GM18520 (cell line): ENCODE measurements at regions not wholly inside any gene's neighbourhood (a gene's known extent, or its start where the extent isn't known, plus 50 kb on each side); places are given as distances from the start of the nearest gene placed in this dataset.

Experiments
- ATAC-seq: cut with Tn5 transposase; IDR thresholded peaks from one replicate; pipeline ENCODE4 v1.9.1; 2021; ENCODE audit not compliant: unreplicated experiment

DNA sequence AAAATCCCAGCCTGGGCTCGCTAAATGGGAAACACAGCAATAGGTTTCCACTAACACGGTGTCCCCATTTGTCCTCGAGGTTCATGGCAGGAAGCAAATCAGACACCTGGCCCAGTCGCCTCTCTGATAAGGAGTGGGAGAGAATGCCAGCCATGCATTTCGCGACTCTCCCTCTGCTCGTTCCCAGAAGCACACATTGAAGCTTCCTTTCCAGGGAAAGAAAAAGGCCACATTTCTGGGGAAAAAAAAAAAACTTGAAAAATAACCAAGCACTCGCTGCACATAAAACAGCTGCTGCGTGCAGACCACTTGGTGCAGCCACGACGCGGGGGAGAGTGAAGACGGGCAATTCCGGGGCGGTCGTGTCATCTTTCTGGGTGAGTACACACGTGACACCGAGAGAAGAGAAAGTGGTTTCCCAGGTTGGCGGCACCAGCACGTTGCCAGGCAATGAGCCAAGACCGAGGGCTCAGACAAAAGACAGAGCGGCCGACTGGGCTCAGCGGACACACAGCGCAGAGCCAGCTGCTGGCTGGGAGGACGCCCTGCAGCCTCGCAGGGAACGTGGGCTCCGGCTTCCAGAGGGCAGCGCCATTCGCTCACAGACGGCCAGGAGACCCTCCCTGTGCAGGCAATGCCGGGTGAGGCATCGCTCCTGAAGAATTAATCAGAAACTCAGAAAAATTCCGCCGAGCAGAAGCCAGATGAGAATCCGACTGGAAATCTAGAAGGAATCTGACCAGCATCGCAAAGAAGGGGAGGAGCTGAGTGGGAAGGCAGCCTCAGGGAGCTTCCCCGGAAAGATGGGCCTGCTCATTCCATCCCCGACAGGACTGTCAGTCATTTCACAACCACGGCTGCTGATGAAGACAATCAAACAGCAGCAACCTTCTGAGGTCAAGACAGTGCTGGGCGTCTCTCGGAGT is 83.2 kb upstream of the IRS2 start:
- no peak for ATAC-seq

DNA sequence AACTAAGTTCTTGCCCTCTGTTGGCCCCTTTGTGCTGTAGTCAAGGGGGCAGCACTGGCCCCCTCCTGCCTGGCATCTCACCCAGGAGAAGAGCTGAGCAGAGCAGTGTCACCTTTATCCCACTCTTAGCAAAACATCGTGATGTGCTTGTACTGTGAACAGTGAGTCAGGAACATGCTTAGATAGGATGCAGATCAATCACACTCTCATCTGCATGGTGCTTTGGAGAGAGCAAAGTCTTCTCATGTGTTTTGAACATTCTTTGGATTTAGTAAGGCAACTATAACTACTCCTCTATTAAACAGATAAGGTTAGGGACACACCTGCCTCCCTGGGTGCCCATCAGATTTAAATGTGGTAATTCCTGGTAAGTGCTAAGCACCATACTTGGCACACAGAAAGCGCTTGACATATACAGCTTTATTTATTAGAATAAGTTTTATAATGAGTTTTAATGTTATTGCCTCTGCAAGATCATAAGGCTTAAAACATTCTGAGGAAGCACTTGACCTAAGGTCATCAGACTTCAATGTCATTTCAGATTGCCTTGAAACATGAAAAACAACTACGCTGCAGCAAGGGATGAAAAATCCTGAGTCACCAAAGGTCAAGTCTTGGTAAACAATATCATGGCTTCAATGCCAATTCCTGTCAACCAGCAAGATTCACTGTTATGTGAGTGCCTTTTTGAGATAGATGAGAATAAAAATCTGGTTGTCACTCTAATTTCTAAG is 82.4 kb upstream of the IRS2 start:
- ATAC-seq, result no peak

DNA sequence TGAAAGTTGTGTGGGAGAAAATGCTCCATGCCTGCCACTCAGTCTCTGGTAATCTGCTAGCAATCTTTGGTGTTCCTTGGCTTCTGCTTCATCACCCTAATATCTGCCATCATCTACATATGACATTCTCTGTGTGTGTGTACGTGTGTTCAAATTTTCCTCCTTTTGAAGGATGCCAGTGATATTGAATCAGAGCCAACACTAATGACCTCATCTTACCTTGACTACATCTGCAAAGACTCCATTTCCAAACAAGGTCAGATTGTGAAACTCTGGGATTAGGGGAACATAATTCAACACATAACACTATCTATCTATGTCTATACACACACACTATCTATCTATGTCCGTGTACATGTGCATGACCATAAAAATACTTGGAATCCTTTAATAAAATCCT is 81.4 kb upstream of the IRS2 start:
- no peak for ATAC-seq

DNA sequence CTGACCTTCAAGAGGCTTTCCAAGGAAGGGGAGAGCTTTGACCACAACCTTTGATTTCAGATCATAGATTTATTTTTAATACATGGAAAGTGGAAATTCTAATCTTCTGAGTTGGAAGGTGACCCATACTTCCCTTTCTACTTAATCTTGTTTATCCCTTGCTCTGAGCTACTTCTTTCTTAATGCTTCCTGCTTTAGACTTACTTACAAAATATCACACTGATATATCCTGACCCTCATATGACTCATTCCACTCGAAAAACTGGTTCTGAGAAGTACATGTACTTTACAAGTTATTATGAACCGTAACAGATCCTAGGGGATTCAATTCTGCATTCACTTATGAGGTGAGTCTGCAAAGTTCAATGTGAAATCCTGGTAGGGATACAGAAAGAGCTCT is 76.2 kb upstream of the IRS2 start:
- no peak for ATAC-seq

DNA sequence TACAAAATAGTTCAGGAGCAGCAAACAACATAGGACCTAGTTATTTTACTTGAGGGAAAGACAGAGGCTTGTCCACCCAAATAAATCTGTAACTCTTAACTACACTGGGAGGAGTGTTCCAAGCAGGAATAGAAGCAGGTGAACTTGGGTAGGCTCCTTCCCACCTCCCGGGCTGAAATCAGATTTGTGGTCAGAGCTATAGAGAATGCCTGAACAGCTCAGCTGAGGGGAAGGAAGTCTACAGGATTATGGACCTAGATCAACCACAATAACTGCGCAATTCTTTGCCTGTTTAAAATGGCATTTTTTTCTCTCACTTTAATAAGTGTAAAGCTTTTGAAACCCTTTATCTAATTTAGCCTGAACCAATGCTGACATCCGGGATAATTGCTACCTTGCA is 73.5 kb upstream of the IRS2 start:
- ATAC-seq, result no peak

DNA sequence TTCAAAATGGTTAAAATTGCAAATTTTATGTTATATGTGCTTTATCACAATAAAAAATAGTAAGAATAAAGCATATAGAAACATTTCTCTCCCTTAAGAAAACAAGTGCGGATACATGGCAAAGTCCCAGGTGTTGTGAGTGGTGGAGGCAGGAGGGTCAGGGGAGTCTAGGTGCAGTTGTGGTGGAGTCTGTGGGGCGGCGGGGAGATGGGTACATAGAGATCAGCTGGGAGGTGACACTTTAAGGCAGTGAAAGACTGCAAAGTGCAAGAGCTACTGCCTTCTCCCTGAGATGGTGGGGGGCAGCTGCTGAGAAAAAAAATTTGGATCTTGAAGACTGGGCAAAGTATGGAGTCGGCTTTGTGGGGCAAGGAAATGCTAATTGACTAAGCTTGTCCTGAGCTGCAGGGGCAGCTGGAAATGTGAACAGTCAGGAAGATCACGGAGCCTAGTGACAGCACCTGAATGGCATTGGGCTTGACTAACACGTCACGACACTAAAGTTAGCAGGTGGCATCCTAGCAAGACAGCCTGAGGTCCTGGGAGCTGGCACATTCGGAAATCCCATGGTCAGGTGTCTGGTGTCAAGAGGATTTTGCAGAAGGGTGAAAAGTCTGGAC is 72.9 kb upstream of the IRS2 start:
- no peak for ATAC-seq

DNA sequence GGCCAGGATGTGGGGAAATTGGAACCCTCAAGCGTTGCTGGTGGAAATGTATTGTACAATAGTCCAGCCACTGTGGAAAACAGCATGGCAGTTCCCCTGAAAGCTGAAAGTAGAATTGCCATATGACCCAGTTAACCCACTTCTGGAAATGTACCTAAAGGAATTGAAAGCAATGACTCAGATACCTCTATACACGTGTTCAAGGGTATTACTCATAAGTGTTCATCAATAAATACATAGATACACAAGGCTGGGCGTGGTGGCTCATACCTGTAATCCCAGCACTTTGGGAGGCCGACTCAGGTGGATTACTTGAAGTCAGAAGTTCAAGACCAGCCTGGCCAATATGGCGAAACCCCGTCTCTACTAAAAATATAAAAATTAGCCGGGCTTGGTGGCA is 71.9 kb upstream of the IRS2 start:
- ATAC-seq, result no peak

DNA sequence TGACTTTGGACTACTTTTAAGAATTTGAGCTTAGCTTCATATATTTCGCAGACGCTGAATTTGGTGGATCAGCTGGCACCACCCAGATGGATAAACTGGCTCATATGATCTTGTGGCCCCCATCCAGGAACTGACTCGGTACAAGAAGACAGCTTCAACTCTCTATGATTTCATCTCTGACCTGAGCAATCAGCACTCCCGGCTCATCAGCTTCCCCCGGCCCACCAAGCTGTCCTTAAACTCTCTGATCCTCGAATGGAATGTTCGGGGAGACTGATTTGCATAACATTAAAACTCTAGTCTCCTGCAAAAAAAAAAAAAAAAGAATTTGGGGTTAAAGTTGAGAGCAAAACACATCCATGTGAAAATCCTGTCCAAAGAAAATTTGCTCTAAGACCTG is 71.4 kb upstream of the IRS2 start:
- ATAC-seq, result no peak

DNA sequence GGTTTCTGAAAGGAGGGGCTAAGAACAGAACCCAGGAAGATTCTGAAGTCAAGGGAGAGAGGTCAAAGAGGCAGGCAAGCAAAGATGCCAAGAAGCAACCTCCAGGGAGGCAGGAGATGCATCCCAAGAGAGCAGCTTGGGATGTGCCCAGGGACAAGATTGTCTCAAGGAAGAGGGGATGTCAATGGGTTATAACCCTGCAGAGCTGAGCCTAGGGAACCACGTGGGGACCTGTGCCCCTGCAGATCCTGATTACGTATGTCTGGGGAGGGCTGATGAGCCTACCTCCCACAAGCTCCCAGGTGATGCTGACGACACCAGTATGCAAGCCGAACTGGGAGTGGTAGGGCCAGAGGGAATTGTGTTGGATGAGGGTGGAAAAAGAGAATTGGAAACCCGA is 70.9 kb upstream of the IRS2 start:
- ATAC-seq, result no peak

DNA sequence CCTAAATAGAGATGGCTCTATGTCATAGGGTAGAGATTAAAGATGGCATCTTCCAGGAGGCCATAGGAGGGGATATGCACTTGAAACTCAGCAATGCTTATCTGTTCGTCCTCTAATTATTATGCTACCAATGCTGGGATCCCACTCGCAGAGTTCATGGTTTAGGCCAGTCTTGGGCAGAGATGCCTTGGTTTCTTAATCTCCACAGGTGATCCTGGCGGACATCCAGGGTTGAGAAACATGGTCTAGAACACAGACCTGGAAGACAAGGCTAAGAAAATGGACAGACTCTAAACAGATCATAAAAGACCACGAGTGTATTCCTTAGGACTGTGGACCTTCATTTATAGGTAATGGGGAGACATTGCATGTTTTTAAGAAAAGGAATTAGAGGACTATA is 70.0 kb upstream of the IRS2 start:
- ATAC-seq, result no peak

DNA sequence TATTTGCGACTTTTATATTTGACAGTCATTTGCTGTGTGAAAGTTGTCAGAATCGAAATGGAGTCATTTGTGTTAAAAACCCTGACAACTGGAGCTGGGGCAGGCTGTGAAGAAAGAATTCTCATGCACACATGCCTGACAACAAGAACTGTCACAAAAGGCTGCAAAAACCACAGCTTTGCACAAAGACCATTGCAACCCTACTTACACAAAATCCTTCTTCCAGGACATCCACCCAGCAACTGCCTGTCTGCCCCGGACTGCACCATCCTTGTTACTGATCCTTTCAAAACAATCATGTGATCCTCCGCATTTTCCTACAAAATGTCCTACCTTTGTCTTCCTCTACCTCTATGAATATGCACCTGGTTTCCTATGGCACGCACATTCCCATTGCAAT is 66.8 kb upstream of the IRS2 start:
- no peak for ATAC-seq

DNA sequence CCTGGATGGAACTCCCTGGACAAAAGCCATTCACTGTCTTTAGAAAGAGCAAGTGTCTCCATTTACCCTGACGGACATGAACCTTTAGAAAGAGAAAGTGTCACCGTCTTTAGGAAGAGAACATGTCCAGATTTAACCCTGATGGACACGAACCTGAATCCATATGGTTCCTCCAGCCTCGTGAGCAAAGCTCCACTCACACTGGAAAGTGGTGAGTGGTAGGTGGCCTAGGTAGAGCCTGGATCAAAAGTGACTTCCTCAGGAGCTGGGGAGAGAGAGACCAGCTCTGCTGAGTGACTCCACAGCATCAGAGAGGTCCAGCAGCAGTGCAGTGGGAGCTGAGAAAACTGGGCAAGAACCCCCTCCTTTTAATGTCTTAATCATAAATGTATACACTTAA is 59.8 kb upstream of the IRS2 start:
- ATAC-seq, result no peak

DNA sequence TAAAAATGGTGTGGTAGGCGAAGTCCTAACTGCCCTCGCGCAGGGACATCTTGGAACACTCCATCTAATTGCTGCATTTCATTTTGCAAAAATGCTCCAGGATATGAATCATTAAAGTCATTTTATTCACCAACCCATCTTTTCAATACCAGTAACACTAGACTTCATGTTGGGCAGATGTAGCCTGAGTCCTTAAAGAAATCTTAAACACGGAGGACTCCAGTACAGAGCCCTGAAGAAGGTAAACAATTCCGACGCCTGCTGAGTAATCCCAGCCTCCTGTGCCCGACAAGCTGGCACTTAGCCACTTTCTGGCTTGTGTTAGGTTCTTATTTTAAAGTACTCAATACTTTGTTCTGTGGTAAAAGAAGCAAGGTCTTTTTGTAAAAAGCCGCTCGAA is 58.0 kb upstream of the IRS2 start:
- ATAC-seq, result no peak

DNA sequence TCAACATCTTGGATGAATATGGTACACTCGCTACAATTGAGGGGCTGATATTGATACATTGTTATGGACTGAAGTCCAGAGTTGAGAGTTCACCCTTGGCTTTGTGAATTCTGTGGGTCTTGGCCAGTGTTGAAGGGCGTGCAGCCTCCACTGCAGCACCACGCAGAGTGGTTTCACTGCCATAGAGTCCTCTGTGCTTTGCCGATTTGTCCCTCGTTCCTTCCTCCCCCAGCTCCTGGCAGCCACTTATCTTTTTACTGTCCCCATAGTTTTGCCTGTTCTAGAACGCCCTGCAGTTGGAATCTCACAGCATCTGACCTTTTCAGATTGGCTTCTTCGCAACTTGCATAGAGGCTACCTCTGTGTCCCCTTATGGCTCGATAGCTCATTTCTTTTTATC is 57.3 kb upstream of the IRS2 start:
- no peak for ATAC-seq

DNA sequence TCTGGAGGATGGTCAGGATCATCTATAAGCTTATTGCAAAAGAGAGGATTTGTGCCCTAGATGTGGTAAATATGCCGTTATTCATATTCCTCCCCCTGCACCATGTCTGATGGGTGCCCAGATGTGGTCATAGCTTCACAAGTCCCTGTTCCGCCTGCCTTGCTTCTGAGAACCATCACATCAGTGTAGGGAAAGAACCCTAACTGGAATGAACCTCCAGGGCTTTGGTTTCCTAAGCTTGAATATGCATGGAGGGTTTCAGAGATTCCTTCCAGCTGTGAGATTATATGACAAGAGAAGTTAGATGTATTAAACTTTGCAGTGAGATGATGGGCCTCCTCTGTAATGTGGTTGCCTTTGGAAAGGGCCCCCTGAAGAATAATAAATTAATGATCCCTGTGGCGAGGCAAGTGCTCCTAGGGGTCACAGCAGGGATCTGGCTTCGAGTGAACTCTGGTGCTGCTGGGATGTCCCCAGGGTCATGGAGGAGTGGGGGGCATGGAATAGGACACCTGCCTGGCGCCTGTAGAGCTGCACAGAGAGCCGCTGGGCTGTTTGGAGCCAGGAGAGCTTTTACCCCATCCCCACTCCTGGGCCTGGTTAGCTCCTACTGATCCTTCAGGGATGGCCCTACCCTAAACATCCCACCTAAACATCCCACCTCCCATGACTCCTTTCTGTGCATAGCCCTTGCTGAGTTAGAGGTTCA is 56.0 kb upstream of the IRS2 start:
- no peak for ATAC-seq

DNA sequence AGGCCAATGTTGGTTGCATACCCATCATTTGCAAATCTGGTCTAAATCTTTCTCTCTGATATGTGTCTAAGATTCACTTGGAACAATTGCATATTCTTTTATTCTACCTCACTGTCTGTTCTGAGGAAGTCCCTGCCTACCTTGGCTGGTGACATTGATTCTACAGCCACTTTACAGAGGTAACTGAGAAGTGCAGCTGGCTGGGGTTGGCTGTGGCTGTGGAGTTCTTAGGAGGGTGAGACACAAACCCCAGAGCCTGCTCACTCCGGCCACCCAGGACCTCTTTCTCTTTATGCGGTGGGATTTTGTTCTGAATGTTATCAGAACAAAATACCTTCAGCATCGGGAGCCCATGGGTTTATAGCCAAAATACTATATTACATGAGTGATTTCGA is 54.5 kb upstream of the IRS2 start:
- ATAC-seq, result no peak

DNA sequence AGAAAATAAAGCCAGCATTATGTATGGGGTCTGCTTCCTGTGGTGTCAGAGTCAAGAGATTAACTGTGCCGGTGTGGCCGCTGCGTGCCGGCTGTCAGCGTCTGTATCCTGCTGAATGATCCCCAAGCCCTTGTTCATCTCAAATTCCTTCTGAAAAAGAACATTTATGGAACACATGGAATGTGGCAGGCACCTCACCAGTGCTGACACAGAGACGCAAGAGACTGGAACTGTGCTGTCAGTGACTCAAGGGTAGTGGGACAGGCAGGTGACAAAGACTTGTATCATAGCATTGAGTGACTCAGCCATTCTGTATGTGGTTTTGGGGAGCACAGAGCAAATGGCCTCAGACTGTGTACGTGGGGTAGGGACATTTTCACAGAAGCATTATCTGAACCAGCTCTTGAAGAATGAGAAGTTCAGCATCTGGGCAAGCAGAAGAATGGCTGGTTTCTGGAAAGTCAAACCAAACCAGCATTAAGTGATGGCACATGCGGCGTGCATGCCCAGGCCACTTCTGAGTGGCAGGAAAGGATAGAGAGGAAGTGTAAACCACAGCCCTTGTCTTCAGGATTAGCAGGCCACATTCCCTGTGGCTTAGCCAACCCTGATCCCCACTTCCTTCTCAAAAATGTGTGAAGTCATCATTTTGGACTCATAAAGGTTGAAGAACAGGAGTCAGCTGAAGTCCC is 54.0 kb upstream of the IRS2 start:
- no peak for ATAC-seq

DNA sequence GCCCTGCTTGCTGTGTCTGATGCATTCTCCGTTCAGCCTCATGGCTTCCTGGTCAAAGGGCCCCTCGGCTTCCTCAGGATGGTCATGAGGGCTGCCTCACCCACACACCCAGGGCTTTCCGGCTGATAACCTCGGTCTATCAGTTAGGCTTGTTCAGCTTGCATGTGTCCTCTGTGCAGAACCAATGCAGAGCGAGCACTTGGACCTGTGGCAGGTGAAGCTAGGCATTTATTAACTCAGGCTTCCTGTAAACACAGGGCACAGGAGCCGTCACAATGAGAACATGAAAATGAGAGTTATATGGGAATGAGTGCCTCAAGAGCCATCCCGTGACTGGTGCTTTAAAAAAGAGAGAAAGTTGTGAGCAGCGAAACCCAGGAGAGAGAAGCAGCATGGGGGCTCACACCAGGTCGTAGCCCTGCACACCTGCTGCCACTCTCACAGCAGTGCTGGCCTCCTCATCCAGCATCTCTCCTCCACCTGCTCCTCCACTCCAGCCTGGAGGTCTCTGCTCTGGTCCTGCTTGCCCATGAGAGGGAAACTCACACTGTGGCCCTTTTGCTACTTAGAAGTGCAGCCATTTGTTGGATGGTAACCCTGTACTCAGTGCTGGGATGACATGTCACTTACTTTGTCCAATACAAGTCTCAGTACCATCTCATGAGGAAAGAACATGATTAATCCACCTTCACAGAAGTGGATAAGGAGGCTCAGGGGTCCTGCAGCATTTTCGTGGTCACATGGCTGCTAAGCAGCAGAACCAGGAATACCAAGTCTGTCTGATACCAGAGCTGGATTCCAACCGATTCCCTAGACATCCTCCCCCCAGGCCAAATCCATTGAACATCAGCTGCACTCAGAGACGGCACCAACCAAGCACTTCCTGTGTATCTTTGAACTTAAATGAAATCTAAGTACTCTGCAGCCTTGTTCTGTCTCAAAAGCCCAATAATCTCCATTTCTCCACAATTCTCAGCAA is 50.5 kb upstream of the IRS2 start:
- ATAC-seq, result no peak
